ENCODE measurements at regions not wholly inside any gene's neighbourhood (a gene's known extent, or its start where the extent isn't known, plus 50 kb on each side); places are given as distances from the start of the nearest gene placed in this dataset.

DNA sequence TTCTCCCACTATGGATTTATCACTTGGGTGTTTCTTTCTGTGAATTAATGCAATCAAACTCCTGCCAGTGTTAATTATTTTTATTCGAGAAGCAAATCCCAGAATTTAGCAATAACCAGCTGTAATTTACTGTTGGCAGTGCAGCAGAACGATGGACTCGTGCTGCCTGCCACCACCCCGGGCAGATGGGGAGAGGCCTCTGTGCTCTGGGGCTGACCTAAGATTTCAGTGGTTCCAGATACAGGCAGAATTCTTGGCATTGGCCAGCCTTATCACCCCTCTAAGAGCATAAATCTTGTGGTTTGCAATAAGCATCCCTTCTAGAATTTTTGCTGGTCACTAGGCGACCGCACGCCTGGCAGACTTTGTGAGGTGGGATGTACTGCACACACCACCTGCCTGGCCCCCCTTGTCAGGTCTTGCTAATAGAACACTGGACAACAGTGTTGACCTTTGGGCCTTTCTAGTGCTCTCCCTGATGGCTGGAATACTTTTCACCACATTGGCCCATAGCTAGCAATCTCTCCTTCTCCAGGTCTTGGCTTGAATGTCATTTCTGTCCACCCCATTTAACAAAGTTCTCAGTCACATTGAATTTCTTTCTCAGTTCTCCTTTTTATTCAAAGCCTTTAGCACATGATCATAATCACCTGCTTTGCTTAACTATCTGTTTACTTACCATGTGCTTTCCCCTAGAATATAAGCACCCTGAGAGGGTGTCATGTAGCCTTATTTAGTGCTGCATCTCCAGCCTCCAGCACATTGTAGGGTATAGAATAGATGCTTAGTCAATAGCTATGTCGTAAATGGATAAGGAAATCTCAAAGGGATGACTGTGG, 122.1 kb upstream of the DYNLRB2 start:
- no peak for DNase-seq

DNA sequence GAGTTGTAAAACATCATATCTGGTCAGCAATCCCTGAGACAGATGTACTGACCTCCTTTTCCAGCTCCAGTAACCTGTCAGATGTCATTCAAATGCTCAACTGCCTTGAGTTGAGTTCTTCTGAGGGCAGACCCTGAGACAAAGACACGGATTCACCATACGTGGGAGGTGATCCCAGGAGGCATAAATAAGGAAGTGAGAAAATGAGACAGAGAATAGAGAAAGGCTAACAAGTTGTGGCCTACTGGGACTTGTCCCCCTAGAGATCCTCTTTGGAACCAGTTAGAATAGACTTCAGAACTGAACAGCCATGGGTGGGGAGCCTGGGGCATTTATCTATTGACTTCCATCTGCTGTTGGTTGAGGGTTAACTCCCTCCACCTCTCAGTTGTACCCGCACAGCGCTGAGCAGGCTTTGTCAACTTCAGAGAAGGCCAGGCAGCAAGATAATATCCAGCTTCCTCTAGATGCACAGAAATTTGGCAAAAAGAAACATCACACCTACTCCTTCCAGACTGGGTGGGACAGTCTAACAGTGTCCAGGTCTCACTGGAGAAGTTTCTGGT, 123.0 kb upstream of the DYNLRB2 start:
- no peak for DNase-seq

DNA sequence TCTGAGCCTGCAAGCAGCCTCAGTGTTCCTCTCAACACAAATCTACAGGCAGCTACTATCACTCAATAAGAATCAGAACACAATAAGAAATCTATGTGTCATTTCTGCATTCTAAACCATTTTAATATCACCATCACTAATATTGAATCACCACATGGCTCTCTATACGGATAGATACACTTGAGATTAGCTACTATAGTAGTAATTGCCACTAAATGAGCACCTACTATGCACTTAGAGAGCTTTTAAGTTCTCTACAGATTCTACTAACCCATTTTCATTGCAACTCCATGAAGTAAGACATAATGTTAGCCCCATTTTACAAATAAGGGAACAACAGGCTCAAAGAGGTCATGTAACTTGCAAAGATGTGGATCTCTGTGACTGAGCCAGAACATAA, 132.8 kb upstream of the DYNLRB2 start:
- no peak for DNase-seq

DNA sequence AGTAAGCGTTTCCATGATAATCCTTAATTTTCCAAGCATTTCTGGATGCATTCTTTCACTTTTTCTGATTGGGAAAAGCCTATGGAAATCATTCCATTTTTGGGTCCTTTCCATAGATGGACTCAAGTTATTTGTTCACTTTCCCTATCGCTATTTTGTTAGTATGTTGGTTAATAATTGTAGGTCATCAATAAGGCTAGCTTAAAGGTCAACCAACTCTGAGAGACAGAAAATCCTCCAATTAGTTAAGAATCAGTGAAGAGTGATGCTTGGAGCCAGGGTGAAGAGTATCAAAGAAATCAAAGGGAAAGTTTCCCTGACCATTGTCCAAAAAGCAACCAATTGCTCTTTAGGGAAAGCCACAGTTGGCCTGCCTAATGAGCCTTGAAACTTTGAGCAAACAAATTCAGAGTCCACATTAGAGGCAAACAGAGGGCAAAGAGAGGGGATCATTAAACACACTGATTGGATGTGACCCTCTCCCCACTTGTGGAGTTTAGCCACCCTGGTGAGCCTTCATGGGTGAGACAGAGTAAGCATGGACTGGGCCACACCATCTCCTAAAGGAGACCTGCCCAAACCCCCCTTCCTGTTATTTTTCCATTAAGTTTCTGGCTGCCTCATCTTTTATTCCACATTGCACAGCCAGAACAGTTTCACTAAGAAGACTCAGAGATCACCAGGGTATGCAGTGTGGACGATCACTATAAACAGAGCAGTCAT, 133.4 kb upstream of the DYNLRB2 start:
- no peak for DNase-seq

DNA sequence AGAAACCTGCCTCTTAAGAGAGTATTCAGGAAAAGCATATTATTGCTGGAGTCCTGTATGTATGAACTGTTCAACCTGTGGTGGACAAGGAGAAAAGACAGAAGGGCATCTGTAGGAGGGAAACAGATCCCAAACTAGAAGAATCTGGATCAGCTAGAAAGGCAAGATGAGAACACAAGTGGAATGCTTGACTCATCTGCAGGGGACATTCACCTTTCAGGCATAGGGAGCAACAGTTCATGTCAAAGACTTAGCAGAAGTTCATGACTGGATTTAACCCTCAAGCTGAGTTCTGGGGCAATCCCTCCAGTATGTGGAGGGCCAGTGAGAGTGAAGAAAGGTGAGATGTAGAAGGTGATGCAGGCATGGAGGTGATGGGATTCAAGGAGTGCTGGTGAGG, 135.9 kb upstream of the DYNLRB2 start:
- DNase-seq: no peak

DNA sequence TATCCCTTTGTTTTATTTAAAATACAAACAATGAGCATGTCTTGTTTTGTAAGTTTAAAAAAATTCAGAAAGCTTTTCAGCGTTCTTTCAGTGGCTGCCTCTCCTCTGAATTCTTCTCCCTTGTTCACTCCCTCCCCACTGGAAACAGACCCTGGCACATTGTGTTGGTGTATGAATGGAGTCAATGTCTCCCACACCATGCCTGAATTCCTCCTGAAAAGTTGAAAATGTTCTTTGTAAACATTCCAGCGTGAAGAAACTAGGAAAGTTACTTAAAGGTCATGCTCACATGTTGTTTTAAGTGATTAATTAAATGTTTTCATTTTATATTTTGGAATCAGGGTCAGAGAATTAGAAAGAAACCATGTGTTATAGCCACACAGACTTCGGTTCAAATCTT, 136.9 kb upstream of the DYNLRB2 start:
- no peak for DNase-seq

DNA sequence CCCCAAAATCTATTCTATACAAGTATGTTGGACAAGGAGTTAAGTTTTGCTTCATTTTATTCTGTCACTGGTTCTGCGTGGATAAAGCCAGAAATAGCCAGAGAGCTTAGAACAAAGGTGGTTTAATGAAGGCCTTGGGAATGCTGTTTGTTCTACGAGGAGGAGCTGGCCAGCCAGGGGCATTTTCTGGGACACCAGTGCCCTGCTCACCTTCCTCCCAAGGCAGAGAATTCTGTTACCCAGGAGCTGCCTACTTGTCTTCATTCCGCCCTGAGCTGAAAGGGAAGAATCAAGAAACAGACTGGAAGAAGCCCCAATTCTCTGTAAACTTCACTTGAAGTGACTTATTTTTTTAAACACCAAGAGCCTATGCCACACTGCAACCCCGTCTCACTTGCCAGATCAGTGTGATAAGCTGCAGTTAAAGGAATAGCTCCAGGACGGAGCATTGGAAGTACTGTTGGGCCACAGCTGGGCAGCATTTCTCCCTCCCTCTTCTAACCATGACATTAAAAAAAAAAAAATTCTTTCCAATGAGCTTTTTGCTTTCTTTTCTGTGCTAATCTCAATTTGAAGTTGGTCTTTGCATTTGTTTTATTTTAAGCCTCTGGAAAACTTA, 149.8 kb upstream of the DYNLRB2 start:
- DNase-seq: no peak

DNA sequence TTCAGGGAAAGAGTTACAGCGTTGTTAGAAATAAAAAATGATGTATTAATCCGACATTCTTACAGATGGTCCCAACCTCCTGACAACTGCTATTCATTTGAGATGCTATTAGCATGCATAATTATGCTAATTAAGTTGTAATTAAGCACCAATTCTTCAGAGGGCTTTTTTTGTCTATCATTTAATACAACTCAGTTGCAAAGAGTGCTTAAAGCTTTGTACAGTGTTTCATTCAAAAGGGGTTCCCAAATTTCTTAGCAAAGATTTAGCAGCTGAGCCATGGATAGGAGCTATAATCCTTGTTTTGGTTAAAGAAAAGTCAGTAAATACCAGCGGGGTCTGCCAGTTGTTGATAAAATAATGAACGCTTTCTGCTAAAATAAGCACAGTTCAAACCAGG, 150.7 kb upstream of the DYNLRB2 start:
- no peak for DNase-seq

DNA sequence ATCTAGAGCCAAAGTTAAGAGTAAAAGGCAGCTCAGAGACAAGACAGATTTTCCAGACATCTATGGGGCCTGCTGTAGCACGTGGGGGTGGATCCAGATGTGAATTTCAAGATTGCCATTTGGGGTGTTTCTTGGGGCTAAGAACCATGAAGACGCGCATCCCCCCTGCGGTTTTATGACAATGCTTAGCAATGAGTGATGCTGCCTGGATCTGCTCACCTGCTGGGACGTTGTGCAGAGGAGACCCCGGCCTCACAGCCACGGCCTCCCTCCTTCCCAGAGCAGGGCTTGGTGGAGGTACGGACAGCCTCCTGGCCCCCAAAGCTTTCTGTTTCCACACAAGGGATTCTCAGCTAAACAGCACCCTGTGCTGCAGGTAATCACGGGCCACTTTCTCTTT, 151.5 kb upstream of the DYNLRB2 start:
- DNase-seq: no peak

DNA sequence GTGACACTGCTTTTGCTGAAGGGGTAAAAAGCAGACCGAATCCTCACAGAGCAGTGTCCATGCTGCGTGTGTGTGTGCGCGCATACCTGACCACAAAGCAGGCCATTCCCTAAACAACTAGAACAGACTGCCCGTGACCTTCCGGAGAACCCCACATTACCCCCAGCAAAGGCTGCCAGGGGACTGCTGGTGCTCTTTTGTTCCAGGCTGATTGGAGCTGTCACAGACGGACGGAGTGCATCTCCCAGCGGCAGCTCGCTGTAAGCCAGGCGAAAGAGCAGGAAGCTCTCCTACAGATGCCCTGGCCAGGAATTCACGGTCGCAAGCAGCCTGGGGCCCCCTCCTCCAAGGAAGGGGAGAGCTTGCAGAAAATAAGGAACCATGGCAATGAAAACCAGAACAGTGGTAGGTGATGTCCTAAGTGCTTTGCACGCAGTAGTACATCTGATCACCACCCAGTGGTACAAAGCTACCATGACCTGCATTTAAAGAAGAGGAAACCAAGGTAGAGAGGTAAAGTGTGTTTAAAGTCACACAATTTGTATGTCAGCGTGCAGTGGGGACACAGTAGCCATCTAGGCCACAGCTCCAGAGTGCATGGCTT, 153.4 kb upstream of the DYNLRB2 start:
- no peak for DNase-seq

DNA sequence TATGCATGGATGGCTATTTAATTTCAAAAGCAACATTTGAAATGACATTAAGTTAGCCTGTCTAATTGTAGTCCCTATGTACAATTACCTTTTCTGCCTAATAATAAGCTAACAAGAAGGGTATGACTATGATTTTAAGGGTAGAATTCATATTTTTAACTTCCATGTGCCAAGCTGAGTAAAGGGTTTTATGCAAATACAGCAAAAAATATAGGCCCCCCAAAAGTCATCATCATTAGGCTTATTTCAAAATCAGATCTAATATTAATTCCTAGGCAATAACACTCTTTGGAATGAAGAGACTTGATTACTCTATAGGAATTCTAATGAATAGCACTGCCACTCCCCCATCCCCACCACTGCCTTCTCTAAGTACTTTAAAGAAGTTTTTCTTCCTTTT, 155.9 kb upstream of the DYNLRB2 start:
- no peak for DNase-seq

DNA sequence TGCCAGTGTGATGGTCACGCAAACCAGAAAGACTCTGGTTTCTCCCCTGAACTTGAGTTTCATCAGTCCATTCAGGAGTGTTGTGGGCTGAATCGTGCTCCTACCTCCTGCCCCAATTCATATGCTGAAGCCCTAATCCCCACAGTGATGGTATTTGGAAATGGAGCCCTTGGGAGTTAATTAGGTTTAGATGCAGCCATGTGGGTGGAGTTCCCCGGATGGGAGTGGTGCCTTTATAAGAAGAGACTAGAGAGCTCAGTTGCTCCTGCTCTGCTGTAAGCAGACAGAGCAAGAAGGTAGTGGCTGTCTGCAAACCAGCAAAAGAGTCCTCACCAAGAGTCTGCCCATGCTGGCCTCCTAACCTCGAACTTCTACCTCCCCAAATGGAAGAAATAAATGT, 160.3 kb upstream of the DYNLRB2 start:
- DNase-seq: no peak

DNA sequence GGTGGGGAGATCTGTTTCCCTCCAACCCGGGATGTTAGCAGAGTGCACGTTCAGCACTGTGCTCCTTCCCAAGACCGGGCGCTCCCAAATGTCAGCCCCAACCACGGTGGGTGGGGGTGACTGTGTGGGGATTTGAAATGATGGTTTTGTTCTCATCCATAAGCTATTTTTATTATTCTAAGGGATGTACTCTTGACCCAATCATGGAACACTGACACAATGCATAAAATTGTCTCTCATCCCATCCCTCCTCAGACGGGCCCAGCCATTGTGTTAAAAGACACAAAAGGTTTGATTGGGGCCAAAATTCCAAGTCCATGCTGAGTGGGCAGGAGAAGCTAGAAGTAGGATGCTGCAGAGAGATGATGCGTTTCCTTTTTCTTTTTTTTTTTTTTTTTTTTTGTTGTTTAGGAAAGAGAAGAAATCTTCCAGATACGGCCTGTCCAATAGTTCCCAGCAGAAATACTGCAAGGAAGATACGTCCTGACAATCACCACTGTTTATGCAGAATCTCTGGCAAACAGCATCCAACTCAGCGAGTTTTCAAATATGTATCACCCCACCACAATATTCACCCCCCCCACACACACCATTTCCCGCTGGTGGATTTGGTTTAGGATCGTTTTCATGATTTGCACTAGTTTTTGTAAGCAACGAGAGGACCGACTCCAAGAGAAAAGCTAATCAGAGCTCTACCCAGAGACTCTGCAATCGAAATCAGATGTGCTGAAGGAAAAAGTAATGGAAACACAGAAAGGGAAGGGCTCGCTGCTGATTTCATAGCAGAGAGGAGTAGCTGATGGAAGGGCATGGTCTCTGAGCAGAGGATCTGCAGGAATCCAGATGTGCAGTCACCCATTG, 163.5 kb upstream of the DYNLRB2 start:
- no peak for DNase-seq

DNA sequence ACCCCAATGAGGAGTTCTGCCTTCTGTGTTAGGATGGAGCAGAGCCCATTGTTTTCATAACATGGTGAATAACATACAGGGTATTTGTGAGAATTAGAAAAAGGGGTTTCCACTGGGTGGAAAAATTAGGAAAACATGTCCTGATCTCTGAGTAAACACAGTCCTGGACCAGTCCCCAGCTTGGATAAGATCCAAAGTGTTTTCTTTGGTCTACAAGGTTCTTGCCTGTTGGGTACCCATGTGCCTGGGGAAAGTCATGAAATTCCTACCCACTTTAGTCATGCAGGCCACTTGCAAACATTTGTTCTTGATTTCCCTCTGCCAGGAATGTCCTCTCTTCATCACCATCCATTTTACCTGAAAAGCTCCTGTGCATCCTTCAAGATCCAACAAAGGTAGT, 164.8 kb upstream of the DYNLRB2 start:
- DNase-seq: no peak

DNA sequence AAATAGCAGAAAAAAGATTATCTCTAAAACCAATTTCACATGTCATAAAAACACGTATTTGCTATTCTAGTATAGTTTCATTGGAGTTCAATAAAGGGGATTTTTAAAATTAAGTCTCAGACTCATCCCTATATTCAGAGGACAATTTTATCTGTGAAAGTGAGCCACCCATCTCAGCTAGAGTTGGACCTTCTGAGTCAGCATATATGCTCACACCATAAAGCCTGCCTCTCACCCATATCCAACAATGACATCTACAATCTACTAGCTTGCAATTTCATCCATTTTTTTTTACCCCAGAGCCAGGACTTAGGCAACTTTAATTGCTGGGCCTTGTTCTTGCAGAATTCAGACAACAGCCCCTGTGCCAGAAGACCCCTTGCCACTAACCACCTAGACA, 165.3 kb upstream of the DYNLRB2 start:
- DNase-seq: no peak

DNA sequence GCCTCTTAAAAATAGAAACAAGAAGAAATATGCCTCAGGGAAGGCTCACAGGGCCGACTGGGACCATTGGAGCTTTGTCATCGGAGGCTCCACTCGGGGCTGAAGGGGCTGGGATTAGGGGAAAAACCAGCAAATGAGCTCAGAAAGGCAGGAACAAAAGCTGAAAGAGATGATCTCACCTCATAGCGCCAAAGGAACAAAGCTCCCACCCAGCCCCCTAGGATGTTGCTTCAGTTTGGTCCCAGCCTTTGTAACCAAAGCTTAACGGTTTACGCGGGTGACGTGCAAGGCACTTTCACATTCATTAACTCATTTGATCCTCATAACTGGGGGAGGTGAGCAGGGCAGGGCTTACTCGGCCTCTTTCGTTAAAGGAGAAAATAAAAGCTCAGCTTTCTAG, 168.5 kb upstream of the DYNLRB2 start:
- DNase-seq: no peak

DNA sequence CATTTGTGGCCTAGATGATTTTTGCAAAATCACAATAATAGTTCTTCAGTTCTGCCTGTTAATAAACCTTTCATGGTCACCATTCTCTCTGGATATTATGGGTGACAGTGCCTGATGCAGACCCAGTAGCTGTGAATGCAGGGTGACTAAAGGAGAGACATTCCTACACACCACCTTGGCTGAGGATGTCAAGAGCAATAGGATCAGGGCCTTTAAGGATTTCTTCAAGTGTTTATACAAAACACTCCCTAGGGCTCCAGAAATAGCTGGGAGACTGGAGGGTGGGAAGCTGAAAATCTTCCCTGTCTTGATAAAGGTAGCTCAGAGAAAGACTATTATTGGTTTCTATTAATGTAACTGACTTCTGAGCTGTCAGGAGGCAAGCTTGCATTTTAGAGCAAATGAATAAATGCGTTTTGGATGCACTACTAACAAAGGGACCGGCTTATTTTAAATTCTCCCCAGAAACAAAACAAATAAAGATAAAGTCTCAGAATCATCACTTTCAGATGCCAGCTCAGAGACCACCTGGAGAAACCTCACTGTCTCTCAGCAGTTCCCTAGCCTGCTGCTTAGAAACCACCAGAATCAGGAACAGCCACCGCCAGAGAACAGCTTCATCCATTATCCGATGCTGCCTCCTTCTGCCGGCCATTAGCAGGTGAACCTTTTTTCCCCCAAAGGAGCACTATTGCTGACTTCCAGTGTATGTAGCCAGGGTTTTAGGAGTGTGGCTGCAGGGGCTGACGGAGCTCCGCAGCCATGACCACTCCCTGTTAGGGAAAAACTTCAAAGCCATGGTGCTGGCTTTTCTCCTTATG, 171.4 kb upstream of the DYNLRB2 start:
- peak; percentile 7 for DNase-seq

DNA sequence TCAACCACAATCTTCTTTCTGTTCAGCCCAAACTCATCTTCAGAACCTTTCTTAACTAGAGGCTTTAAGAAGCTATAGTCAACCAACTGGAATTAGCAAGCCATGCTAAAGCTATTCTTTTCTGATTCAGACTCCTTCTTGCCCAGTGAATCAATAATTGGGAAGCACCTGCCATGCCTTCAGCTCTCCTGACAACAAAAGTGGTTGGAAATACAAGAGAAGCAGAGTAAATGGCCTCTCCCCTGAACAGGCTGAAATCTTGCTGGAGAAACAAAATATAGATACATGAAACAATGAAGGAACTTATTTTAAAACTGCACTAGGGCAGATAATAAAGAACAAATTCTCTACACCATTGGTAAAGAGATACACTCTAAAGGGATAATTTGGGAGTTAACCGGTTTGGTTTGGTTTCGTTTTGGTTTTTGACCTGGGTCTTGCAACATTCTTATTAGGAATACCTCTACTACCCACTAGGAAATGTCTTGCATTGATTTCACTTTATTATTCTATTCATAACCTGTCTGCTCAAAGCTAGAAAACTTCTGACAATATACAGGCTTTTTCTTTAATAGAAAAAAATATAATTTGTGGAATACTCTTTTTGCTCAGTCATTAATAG, 173.6 kb upstream of the DYNLRB2 start:
- no peak for DNase-seq

DNA sequence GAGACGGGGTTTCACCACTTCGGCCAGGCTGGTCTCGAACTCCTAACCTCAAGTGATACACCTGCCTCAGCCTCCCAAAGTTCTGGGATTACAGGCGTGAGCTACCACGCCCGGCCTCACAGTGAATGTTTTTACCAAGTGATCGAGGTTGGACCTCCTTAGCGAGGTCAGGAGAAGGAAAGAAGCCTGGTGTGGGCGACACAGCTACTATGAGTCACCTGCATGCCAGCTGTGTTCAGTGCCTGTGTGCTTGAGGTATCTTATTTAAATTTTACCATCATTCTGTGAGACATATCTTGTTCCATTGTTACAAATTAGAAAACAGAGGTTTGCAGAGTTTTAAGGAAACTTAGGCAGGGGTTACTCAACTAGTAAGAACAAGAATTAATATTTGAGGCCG, 174.8 kb upstream of the DYNLRB2 start:
- DNase-seq: no peak

DNA sequence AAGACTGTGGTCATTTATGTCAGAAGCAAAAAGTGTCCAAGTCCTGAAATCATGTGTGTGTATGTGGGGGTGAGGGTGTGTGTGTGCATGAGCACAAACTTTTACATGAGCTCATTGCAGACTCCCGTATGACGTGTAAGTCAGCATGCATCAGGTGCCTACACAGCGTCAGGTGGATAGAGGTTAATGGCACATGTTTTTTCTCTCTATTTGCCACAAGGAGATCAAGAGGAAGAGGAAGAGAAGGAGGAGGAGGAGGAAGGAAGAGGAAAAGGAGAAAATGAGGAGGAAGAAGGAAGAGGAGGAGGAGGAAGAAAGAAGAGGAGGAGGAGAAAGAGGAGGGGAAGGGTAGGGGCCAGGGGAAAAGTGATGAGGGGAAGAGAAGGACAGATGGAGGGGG, 178.0 kb upstream of the DYNLRB2 start:
- no peak for DNase-seq

DNA sequence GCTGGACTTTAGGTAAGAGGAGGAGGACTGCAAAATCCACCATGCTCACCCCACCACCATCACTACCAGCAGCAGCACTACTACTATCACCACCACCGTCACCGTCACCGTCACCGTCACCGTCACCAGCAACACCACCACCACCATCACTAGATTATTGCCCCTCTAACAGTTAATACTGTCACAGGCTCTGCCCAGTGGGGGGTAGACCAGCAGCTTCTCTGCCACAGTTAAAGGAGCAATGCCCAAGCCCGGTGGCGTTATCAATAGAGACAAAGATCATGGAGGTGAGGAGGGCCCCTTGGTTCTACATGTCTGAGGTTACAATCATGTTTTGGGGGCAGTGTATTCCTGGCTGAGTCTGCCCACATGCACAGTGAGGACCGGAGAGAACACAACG, 184.4 kb upstream of the DYNLRB2 start:
- DNase-seq: no peak
